GM12878 (cell line): ENCODE measurements at regions not wholly inside any gene's neighbourhood (a gene's known extent, or its start where the extent isn't known, plus 50 kb on each side); places are given as distances from the start of the nearest gene placed in this dataset.

ENCODE experiments used
- ATAC-seq: fragments of 200-7000 bp; cut with Tn5 transposase; 3 replicates; pipeline ENCODE4 v1.9.1; 2020; ENCODE audit warnings: mild to moderate bottlenecking, moderate library complexity
- BruUV-seq: library from RNA; stranded (reverse); fragments of 400-500 nt; replicated peaks from 2 replicates; lab custom pipeline; 2021; lab: Mats Ljungman, UMichigan
- CTCF ChIA-PET: fragments of 300-600 bp; sonication (Branson Sonifier 250); formaldehyde crosslinking; extraction: SDS; loops from one replicate; lab custom pipeline; 2021; ENCODE audit warnings: inconsistent platforms; lab: Yijun Ruan, JAX
- POLR2A ChIA-PET: fragments of 350-600 bp; formaldehyde crosslinking; extraction: SDS; loops from one replicate; lab custom pipeline; 2021; ENCODE audit warnings: inconsistent platforms; lab: Charles Lee
- RAD21 ChIA-PET: fragments of 300-600 bp; sonication (Branson Sonifier 250); formaldehyde crosslinking; loops from one replicate; lab custom pipeline; 2023; ENCODE audit warnings: antibody characterized with exemption; ENCODE audit not compliant: unreplicated experiment; lab: Charles Lee
- SMC1A ChIA-PET: fragments of 300-600 bp; sonication (Branson Sonifier 250); formaldehyde crosslinking; loops from one replicate; lab custom pipeline; 2023; ENCODE audit not compliant: unreplicated experiment, uncharacterized antibody; lab: Charles Lee
- DNase-seq: peaks from one replicate; pipeline ENCODE4 v3.0.0-alpha.2; 2011; ENCODE audit warnings: low read depth, low spot score
- FAIRE-seq: peaks from 3 replicates; lab custom pipeline; 2011; peaks lifted over from hg19 to GRCh38; lab: Jason Lieb, UNC
- H2AFZ ChIP-seq: 2 replicates; pipeline ENCODE4 v1.6.0; 2011; ENCODE audit warnings: low read depth, low read length, control low read depth; ENCODE audit not compliant: control insufficient read depth
- H3K27ac ChIP-seq: 2 replicates; pipeline ENCODE4 v1.5.1; 2011; ENCODE audit warnings: control low read depth; ENCODE audit not compliant: control insufficient read depth, insufficient read depth
- H3K27me3 ChIP-seq, 2 experiments: replicated peaks in 1 of 2; 2 replicates each; pipeline versions ENCODE4 v1.6.0 to v1.6.1; 2011; ENCODE audit warnings: low read length in 1 of 2; ENCODE audit not compliant: control insufficient read depth in 2 of 2, insufficient read depth in 2 of 2
- H3K36me3 ChIP-seq, 2 experiments: 2 replicates each; pipeline ENCODE4 v1.5.1; 2011; ENCODE audit warnings: low read length in 1 of 2; ENCODE audit not compliant: control insufficient read depth in 2 of 2, insufficient read depth in 2 of 2
- H3K4me1 ChIP-seq: 2 replicates; pipeline ENCODE4 v1.6.1; 2011; ENCODE audit warnings: mild to moderate bottlenecking, low read length, moderate library complexity, mixed read lengths; ENCODE audit not compliant: control insufficient read depth, insufficient read depth
- H3K4me2 ChIP-seq: 2 replicates; pipeline ENCODE4 v1.6.0; 2011; ENCODE audit warnings: control low read depth; ENCODE audit not compliant: control insufficient read depth, insufficient read depth
- H3K4me3 ChIP-seq: fragments of 200-600 bp; sonication (generic); 2 replicates; pipeline ENCODE4 v1.5.1; 2016
- H3K79me2 ChIP-seq: 2 replicates; pipeline ENCODE4 v1.6.0; 2011; ENCODE audit warnings: low read length; ENCODE audit not compliant: control insufficient read depth, insufficient read depth
- H3K9ac ChIP-seq: 2 replicates; pipeline ENCODE4 v1.8.0; 2011; ENCODE audit warnings: low read length, control low read depth, mixed read lengths; ENCODE audit not compliant: control insufficient read depth, insufficient read depth
- H3K9me3 ChIP-seq: replicated peaks from 3 replicates; pipeline ENCODE4 v1.5.1; 2011; ENCODE audit warnings: mild to moderate bottlenecking, low read length; ENCODE audit not compliant: control insufficient read depth, insufficient read depth
- H4K20me1 ChIP-seq: 2 replicates; pipeline ENCODE4 v1.6.0; 2011; ENCODE audit not compliant: control insufficient read depth, insufficient read depth
- IRF4 ChIP-seq: IDR thresholded peaks from 2 replicates; pipeline ENCODE4 v1.6.1; 2011; ENCODE audit warnings: low read depth, low read length
- MEF2B ChIP-seq: fragments of 450-650 bp; IDR thresholded peaks from 2 replicates; pipeline ENCODE4 v1.6.1; 2018; ENCODE audit warnings: mild to moderate bottlenecking, moderate library complexity; ENCODE audit not compliant: partially characterized antibody, poor library complexity, severe bottlenecking
- MTA2 ChIP-seq: fragments of 450-650 bp; IDR thresholded peaks from 2 replicates; pipeline ENCODE4 v1.6.1; 2016; ENCODE audit warnings: low read depth, mild to moderate bottlenecking, moderate library complexity
- MTA3 ChIP-seq: IDR thresholded peaks from 2 replicates; pipeline ENCODE4 v1.6.1; 2012; ENCODE audit warnings: low read length, inconsistent platforms, borderline replicate concordance
- MXI1 ChIP-seq: fragments of 150-350 bp; IDR thresholded peaks from 2 replicates; pipeline ENCODE4 v1.6.1; 2011; ENCODE audit warnings: low read depth, mild to moderate bottlenecking, inconsistent platforms, low read length, improper control_type of control experiment
- NR2C1 ChIP-seq: fragments of 450-650 bp; IDR thresholded peaks from 2 replicates; pipeline ENCODE4 v1.6.1; 2017; ENCODE audit warnings: antibody characterized with exemption, mild to moderate bottlenecking, moderate library complexity
- NRF1 ChIP-seq: conservative IDR thresholded peaks from 2 replicates; pipeline ENCODE4 v1.6.1; 2011; ENCODE audit warnings: mild to moderate bottlenecking, low read depth, low read length, improper control_type of control experiment
- PML ChIP-seq: IDR thresholded peaks from 2 replicates; pipeline ENCODE4 v1.6.1; 2012; ENCODE audit warnings: low read length, inconsistent platforms
- POLR2A ChIP-seq: IDR thresholded peaks from 2 replicates; pipeline ENCODE4 v1.6.1; 2011; ENCODE audit warnings: low read depth, mild to moderate bottlenecking, low read length
- RAD51 ChIP-seq: fragments of 450-650 bp; IDR thresholded peaks from 2 replicates; pipeline ENCODE4 v1.6.1; 2016; ENCODE audit warnings: moderate library complexity, mild to moderate bottlenecking, inconsistent platforms
- RELA ChIP-seq: fragments of 450-650 bp; IDR thresholded peaks from 2 replicates; pipeline ENCODE4 v1.8.0; 2014; ENCODE audit warnings: borderline replicate concordance; ENCODE audit not compliant: partially characterized antibody
- SMAD5 ChIP-seq: IDR thresholded peaks from 2 replicates; pipeline ENCODE4 v1.6.1; 2016; ENCODE audit warnings: antibody characterized with exemption, low read depth
- SPI1 ChIP-seq: IDR thresholded peaks from 2 replicates; pipeline ENCODE4 v1.6.1; 2011; ENCODE audit warnings: low read depth, mild to moderate bottlenecking, low read length, moderate library complexity, borderline replicate concordance; ENCODE audit not compliant: insufficient read depth
- ZZZ3 ChIP-seq: IDR thresholded peaks from 2 replicates; pipeline ENCODE4 v1.6.1; 2011; ENCODE audit warnings: low read depth; ENCODE audit not compliant: control insufficient read depth, insufficient read length
- WGBS: methylation state at CpG from one replicate; pipeline ENCODE4 v1.1.6; 2016; ENCODE audit warnings: low lambda C conversion rate; ENCODE audit not compliant: insufficient replicate concordance, insufficient coverage; ENCODE audit errors: missing lambda C conversion rate; 5-methylcytosine and 5-hydroxymethylcytosine counted together
- in situ Hi-C: fragments of 300-500 bp; cut with MboI; formaldehyde crosslinking; loops from 9 replicates; pipeline ENCODE4 v1.14.3; 2018; ENCODE audit warnings: mixed read lengths
- intact Hi-C: fragments of 100-400 bp; cut with micrococcal nuclease; formaldehyde crosslinking; loops from one replicate; pipeline ENCODE4 v1.14.2; 2022; ENCODE audit not compliant: unreplicated experiment
- TF ChIP-seq, protein P1 (sequence below): fragments of 450-650 bp; IDR thresholded peaks from 2 replicates; pipeline ENCODE4 v1.6.1; 2017; ENCODE audit warnings: borderline replicate concordance
- TF ChIP-seq, protein P2 (sequence below): fragments of 450-650 bp; IDR thresholded peaks from 2 replicates; pipeline ENCODE4 v1.6.1; 2017; ENCODE audit warnings: mild to moderate bottlenecking, low read depth, inconsistent platforms; ENCODE audit not compliant: poor library complexity, severe bottlenecking

DNA sequence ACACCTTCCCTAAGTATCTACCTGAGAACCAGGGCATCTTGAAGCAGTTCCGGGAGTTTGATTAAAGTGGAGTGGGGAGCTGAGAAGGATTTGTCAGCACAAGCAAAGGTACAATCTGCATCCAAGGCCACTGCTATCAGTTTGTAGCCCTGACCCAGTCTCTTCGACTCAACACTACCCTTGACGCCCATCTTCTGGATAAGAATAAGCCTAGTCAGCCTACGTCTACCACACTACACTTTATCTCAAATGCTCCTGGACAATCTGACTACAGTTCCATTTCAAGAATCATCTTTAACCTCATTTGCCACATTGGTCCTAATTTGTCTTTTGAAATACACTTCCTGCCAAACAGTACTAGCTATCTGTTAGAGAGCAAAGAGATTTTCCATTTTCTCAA, 134.1 kb upstream of the C1GALT1 start:
- FAIRE-seq (no peak), DNase-seq (no peak)

More for the DNA sequence above, 134.1 kb upstream of the C1GALT1 start:
- WGBS = 73% methylated on average over 4 of the region's 4 CpGs
- no peaks in the 10 kb centered on the region for H3K27me3 ChIP-seq
- SMC1A ChIA-PET = no interaction called here
- RAD21 ChIA-PET = no interaction called here
- no peaks in the 10 kb centered on the region for H3K36me3 ChIP-seq
- no peak overlapping the region for H3K4me2 ChIP-seq
- in situ Hi-C loops = no loop called here
- intact Hi-C loops = no loop called here
- H3K79me2 ChIP-seq = no peaks in the 10 kb centered on the region
- no peak for ATAC-seq
- POLR2A ChIA-PET = no interaction called here
- no peak overlapping the region for H3K27ac ChIP-seq
- no peak overlapping the region for H2AFZ ChIP-seq
- H3K4me3 ChIP-seq = no peak overlapping the region
- no peak for TF ChIP-seq SMAD5
- TF ChIP-seq PML = no peak
- TF ChIP-seq NRF1 = no peak
- no peak for TF ChIP-seq MXI1
- TF ChIP-seq MTA2 = no peak
- TF ChIP-seq, protein P1, sequence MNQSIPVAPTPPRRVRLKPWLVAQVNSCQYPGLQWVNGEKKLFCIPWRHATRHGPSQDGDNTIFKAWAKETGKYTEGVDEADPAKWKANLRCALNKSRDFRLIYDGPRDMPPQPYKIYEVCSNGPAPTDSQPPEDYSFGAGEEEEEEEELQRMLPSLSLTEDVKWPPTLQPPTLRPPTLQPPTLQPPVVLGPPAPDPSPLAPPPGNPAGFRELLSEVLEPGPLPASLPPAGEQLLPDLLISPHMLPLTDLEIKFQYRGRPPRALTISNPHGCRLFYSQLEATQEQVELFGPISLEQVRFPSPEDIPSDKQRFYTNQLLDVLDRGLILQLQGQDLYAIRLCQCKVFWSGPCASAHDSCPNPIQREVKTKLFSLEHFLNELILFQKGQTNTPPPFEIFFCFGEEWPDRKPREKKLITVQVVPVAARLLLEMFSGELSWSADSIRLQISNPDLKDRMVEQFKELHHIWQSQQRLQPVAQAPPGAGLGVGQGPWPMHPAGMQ = no peak
- TF ChIP-seq IRF4 = no peak
- TF ChIP-seq SPI1 = no peak
- TF ChIP-seq MEF2B = no peak
- TF ChIP-seq RAD51 = no peak
- TF ChIP-seq, protein P2, sequence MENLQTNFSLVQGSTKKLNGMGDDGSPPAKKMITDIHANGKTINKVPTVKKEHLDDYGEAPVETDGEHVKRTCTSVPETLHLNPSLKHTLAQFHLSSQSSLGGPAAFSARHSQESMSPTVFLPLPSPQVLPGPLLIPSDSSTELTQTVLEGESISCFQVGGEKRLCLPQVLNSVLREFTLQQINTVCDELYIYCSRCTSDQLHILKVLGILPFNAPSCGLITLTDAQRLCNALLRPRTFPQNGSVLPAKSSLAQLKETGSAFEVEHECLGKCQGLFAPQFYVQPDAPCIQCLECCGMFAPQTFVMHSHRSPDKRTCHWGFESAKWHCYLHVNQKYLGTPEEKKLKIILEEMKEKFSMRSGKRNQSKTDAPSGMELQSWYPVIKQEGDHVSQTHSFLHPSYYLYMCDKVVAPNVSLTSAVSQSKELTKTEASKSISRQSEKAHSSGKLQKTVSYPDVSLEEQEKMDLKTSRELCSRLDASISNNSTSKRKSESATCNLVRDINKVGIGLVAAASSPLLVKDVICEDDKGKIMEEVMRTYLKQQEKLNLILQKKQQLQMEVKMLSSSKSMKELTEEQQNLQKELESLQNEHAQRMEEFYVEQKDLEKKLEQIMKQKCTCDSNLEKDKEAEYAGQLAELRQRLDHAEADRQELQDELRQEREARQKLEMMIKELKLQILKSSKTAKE = no peak
- TF ChIP-seq NR2C1 = no peak
- no peak for TF ChIP-seq POLR2A
- no peak for TF ChIP-seq RELA
- TF ChIP-seq MTA3 = no peak
- TF ChIP-seq ZZZ3 = no peak
- no peak overlapping the region for H3K9ac ChIP-seq
- BruUV-seq = no TSS peak
- CTCF ChIA-PET = no interaction called here
- no peaks in the 10 kb centered on the region for H4K20me1 ChIP-seq
- H3K4me1 ChIP-seq = no peaks in the 10 kb centered on the region
- H3K9me3 ChIP-seq = no peaks in the 10 kb centered on the region
